Stimulated activated CD4-positive, alpha-beta T cell treated with anti-CD3 and anti-CD28 coated beads, TNF-alpha, amount 100 ng/mL, for 4 hours (primary cell): ENCODE measurements at regions not wholly inside any gene's neighbourhood (a gene's known extent, or its start where the extent isn't known, plus 50 kb on each side); places are given as distances from the start of the nearest gene placed in this dataset.

ENCODE experiments used
- DNase-seq, 3 experiments: peaks; one replicate each; pipeline ENCODE4 v3.0.0-alpha.2; 2020; ENCODE audit warnings: low read depth in 3 of 3

GRCh38 chr11:95389427-95389826, 158.4 kb upstream of the SESN3 start:
- no peak for DNase-seq

- no peak for DNase-seq
These were observed 157.1 kb upstream of the SESN3 start for GRCh38 chr11:95388086-95388485.

DNA sequence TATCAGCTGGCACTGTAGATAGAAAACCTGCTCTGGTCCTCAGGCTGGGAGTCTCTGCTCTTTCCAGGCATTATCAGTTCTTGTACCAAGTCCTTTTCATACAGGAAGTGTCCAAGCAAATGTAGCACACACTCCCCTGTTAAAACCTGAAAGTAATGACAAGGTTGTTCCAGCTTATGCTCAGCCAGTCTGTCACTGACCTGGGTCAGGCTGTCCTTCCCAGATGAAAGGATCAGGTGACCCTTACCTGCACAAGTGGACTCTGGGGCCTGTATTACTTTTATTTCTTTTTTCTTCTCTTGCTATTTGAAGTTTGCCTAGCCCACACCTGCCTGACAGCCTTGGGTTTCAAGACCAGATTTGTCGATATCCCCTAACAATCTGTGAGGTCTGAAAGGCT, 156.3 kb upstream of the SESN3 start:
- DNase-seq: no peak

DNA sequence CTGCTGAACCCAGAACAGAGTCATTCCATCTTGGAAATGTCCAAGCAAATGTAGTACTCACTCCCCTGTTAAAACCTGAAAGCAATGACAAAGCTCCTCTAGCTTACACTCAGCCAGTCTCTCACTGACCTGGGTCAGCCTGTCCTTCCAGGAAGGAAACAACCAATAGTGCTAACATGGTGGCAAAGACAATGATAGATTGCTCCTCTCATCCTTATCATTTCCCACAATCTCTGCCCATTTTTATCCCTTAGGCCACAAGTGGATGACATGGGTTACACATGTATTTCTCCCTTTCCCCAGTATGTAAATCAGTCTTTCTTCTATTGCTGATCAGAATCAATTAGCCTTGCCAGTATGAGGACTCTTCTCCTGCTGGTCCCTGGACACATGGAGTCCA, 154.6 kb upstream of the SESN3 start:
- no peak for DNase-seq

DNA sequence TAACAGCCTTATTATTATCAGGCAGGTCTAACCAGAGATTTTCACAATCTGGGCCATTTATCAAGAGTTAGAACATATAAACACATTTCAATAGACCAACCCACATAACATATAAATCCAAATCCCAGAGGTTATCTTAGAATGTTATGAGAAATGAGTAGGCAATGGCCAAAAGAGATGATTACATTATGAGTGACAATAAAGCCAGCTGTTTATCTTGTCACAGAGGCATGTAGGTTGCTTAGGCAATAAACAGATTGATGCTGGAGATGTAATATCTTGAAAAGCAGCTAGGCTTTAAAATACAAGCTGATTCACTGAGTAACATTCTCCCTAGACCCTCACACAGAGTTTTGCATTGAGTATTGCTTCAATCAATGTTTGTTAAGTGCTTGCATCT, 148.5 kb upstream of the SESN3 start:
- no peak for DNase-seq

- DNase-seq: no peak
These were observed 147.8 kb upstream of the SESN3 start for GRCh38 chr11:95378789-95379188.

- no peak for DNase-seq
These were observed 147.1 kb upstream of the SESN3 start for GRCh38 chr11:95378111-95378510.

GRCh38 chr11:95375886-95376285, 144.9 kb upstream of the SESN3 start:
- DNase-seq: no peak

- no peak for DNase-seq
These were observed 144.4 kb upstream of the SESN3 start for GRCh38 chr11:95375451-95375850.

GRCh38 chr11:95374105-95374504, 143.1 kb upstream of the SESN3 start:
- no peak for DNase-seq

- no peak for DNase-seq
These were observed 142.2 kb upstream of the SESN3 start for GRCh38 chr11:95373241-95373640.

GRCh38 chr11:95372097-95372656, 141.2 kb upstream of the SESN3 start:
- DNase-seq: no peak

DNA sequence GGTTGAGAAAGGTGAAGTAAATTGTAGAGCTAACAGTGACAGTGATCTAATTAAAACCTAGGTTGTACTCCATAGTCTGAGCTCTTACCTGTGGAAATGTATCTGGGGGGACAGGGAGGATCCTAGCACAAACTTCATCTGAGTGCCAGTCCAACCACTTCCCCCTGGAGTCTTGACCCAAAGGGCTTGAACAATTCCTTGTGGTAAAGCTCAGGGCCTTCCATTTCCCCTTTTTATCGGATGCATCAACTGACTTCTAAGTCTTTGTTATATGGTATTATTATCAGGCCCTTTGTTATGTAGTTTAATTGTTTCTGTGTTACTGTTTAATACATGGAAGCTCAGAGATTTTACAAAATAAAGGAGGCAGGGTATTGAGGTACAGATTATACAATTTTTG, 140.2 kb upstream of the SESN3 start:
- no peak for DNase-seq

DNA sequence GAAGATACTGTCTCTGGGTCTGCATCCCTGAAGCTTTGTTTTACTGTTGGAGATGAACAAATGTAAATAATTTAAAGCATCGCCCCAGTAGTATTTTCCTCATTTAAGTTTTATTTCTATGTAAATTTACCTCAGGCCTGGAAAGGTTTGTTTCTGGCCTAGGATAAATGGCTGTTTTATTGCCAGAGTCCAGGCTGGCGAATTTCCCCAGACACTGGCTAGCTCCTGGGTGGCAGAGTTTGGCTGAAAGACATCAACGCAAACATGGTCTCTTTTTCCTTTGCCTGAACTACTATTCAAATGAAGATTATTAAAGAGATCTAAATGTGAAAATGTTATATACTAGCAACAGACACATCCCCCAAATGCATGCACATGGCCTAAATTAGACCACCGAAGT, 136.7 kb upstream of the SESN3 start:
- DNase-seq: no peak

- DNase-seq: no peak
These were observed 134.3 kb upstream of the SESN3 start for GRCh38 chr11:95365348-95365747.

DNA sequence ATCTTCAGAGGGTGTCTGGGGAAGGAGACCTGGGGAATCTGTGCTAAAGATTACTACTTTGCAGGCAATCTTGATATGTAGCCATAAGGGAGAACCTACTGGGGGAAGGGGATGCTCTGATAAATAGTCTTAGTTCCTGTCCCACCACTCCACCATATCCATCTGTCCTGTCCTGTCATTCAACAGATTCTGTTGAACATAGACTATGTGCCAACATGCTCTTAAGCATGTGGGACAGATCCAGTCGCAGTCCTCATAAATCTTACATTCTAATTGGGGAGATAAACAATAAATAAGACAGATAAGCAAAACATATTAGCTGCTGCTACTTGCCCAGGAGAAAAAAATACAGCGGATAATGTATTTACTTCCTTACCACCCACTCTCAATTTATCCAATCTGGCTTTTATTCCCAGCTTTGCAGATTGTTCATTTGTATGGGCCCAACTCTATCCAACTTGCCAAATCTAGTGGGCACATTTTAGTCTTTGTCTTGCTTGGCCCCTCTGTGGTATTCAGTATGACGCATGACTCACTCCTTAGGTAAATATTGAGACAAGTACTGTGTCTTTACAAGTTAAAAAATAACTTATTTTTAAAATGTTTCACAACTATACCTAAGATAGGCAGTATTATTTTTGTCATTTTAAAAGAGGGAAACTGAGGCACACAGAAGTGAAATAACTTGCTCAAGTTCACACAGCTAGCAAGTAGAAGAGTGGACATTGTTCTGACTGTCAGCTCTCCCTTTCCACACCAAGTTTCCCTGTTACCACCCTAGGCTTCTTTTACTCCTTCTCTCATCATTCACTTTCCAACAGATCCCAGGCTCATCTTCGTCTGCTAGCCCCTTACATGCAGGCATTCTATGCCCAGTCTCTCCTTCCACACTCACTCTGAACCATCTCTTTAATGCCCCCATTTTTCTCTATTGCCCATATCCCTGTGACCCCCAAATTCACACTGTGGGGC, 133.6 kb upstream of the SESN3 start:
- DNase-seq: no peak

GRCh38 chr11:95363708-95364107, 132.7 kb upstream of the SESN3 start:
- no peak for DNase-seq

- DNase-seq: no peak
These were observed 132.2 kb upstream of the SESN3 start for GRCh38 chr11:95363164-95363563.

GRCh38 chr11:95361180-95361579, 130.2 kb upstream of the SESN3 start:
- no peak for DNase-seq

DNA sequence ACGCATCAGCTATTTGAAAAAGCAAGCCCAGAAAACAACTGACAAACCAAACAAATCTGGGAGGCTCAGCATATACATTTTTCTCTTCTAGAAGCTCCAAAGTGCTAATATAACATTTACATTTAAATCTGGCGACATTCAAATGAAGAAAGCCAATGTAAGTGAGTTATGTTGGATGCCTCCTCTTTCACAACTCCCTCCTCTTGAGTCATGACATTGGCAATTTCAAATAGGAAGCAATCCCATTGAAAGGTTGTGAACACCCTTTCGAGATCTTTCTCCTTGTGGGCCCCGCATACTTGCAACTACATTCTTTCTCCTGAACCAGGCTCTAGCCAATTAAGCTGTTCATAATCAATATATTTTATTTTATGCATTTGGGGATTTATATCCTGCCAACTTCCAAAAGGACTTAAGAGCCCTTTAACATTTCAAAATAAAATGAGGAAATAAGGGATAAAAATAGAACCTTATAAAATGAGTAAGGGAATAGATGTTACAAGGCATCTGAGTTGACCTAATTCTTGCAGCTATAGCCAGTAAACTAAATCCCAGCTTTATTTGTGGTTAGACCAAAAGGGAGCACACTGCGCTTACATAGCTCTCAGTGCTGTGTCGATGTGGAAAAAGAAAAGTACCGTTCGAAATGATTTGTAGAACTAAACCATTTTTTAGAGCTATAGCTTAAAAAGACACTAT, 129.5 kb upstream of the SESN3 start:
- DNase-seq: no peak

GRCh38 chr11:95359756-95360155, 128.8 kb upstream of the SESN3 start:
- no peak for DNase-seq

- no peak for DNase-seq
These were observed 128.3 kb upstream of the SESN3 start for GRCh38 chr11:95359341-95359663.
